ENCODE measurements at regions not wholly inside any gene's neighbourhood (a gene's known extent, or its start where the extent isn't known, plus 50 kb on each side); places are given as distances from the start of the nearest gene placed in this dataset.

DNA sequence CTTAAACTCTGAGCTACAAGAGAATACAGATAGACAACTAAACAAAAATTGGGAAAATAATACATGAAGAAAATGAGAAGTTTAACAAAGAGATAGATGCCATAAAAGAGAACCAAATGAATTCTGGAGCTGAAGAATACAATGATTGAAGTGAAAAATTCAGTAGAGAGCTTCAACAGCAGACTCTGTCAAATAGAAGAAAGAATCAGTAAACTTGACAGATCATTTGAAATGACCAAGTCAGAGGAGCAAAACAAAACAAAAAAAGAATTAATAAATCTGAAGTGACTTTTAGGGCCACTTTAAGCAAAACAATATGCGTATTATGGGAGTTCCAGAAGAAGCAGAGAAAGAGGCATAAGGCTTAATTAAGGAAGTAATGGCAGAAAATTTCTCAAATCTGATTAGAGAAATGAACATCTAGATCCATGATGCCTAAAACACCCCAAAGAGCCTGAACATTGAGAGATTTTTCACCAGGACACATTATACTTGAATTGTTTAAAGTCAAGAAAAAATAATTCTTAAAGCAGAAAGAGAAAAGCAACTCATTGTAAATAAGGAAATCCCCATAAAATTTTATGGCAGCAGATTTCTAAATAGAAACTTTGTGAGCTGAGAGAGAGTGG, 61.0 kb upstream of the RNU6-8 start:
- H3K9me3 ChIP-seq, result no peaks in the 10 kb centered on the region
- no peaks in the 10 kb centered on the region for H3K36me3 ChIP-seq
- H3K27me3 ChIP-seq, result no peaks in the 10 kb centered on the region
- H3K4me1 ChIP-seq, result peaks cover 9% of the 10 kb centered on the region
- H3K4me3 ChIP-seq (ENCODE audit: low read depth, low read length), result no peak overlapping the region
- no peak for DNase-seq
- TF ChIP-seq, protein P1, sequence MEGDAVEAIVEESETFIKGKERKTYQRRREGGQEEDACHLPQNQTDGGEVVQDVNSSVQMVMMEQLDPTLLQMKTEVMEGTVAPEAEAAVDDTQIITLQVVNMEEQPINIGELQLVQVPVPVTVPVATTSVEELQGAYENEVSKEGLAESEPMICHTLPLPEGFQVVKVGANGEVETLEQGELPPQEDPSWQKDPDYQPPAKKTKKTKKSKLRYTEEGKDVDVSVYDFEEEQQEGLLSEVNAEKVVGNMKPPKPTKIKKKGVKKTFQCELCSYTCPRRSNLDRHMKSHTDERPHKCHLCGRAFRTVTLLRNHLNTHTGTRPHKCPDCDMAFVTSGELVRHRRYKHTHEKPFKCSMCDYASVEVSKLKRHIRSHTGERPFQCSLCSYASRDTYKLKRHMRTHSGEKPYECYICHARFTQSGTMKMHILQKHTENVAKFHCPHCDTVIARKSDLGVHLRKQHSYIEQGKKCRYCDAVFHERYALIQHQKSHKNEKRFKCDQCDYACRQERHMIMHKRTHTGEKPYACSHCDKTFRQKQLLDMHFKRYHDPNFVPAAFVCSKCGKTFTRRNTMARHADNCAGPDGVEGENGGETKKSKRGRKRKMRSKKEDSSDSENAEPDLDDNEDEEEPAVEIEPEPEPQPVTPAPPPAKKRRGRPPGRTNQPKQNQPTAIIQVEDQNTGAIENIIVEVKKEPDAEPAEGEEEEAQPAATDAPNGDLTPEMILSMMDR (IDR thresholded peaks at IDR 0.05; ENCODE audit: low read depth, low read length), result no peak

- DNase-seq, result no peak
- Histone ChIP-seq H3K4me1 (no peaks in the 10 kb centered on the region), H3K36me3 (no peaks in the 10 kb centered on the region), H3K4me3 (ENCODE audit: low read depth, low read length) (no peak overlapping the region), H3K9me3 (no peaks in the 10 kb centered on the region), H3K27me3 (no peaks in the 10 kb centered on the region)
- TF ChIP-seq, protein P1 (IDR thresholded peaks at IDR 0.05; ENCODE audit: low read depth, low read length), result no peak
Observed at GRCh38 chr14:32265584-32265983, 62.5 kb upstream of the RNU6-8 start.

- TF ChIP-seq, protein P1 (IDR thresholded peaks at IDR 0.05; ENCODE audit: low read depth, low read length), result no peak
- no peaks in the 10 kb centered on the region for H3K4me1 ChIP-seq
- H3K4me3 ChIP-seq (ENCODE audit: low read depth, low read length), result no peak overlapping the region
- DNase-seq, result no peak
- no peaks in the 10 kb centered on the region for H3K27me3 ChIP-seq
- no peaks in the 10 kb centered on the region for H3K9me3 ChIP-seq
- no peaks in the 10 kb centered on the region for H3K36me3 ChIP-seq
Observed at GRCh38 chr14:32277998-32278397, 51.1 kb upstream of the AKAP6 start.
